Frontal cortex (tissue), 3 donors: ENCODE measurements at regions not wholly inside any gene's neighbourhood (a gene's known extent, or its start where the extent isn't known, plus 50 kb on each side); places are given as distances from the start of the nearest gene placed in this dataset.
A peak's percentile ranks its signal among the peaks of the same experiment; 100 is the strongest.

Experiments
- DNase-seq, 2 donors: peaks; one replicate each; pipeline ENCODE4 v3.0.0; 2012; ENCODE audit warnings: low spot score in 2 of 2
- FAIRE-seq: peaks from 2 replicates; lab custom pipeline; 2012; peaks lifted over from hg19 to GRCh38; lab: Jason Lieb, UNC
- donor health status: control.
- donor health status: control.
- donor health status: control.

DNA sequence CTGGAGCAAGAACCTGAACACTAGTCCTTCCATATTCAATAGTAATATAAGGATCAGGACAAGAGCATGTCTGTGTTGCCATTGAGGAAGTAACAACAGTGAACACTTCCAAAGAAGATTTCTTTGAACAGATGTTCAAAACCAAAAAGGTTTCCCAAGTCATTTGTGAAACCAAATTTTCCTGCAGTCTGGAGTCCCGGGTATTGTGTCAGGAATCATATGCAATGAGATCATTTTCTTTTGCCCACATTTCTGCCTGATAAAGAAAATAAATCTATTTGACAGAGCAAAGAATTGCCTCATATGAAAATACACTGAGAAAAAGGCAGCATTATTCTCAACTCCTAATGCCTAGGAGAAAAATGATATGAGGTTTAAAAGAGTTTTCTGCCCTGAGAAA is 151.7 kb downstream of the SNX18 start:
- no peak for DNase-seq
- no peak for FAIRE-seq

- no peak for FAIRE-seq
Observed at GRCh38 chr5:54668096-54668495, 150.5 kb downstream of the SNX18 start.

DNA sequence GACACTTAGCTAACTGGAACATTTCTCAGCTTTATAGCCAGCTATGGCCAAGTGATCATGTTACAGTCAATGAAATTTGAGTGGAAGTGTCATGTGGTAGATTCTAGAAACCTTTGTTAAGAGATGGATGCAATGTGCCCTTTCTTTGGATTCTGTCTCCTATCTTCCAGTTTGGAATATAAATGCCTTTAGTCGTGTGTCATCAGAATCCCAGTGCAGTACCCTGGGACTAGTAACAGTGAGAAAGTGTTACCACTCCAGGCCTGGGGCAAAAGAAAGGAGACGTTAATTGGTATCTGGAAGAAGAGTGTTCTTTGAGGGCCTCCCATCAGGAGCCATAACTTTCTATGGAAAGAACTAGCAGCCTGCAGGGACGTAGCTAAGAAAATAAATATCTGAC is 149.6 kb downstream of the SNX18 start:
- no peak for FAIRE-seq
- DNase-seq, result no peak

More at GRCh38 chr5:54668096-54668495, 150.5 kb downstream of the SNX18 start:
- DNase-seq, result no peak

DNA sequence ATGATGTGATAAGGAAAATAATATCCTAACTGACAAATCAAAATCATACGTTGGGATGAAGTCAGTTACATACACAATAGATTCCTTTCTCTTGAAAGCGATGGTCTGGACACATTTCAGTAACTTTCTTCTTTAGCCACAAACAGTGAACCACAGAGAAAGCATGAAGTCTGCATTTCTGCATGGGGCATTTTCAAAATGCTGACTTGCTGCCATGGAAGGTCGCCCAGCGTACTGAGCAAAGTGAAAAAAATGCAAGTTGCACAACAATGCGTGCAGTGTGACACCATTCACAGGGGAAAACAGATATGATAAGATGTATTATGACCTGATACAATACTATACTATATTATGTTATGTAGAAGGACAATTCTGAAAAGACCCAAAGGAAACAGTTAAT is 146.3 kb downstream of the SNX18 start:
- FAIRE-seq (peak; percentile 39), DNase-seq (no peak)

DNA sequence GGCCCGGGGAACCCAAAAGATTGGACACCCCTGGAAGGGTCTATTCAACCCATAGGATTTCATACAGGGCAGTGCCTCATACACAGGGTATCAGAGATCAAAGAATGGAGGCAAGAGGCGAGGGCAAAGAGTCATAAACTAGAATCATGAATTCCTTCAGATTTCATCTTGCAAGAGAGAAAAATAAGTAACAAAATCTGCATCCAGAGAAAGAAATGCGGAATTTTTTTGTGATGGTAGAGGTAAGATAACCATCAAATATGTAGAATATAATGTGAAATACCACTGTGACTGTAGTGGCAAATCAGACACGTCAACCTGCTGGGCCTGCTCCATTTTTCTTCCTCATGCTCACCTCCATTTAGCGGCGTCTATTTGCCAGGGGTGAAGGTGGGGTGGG is 143.6 kb downstream of the SNX18 start:
- DNase-seq, result no peak

GRCh38 chr5:54659700-54660131 is 142.2 kb downstream of the SNX18 start:
- FAIRE-seq (no peak), DNase-seq (no peak)

More for the DNA sequence above, 143.6 kb downstream of the SNX18 start:
- FAIRE-seq, result no peak

GRCh38 chr5:54658010-54658409 is 140.5 kb downstream of the SNX18 start:
- no peak for FAIRE-seq
- no peak for DNase-seq

DNA sequence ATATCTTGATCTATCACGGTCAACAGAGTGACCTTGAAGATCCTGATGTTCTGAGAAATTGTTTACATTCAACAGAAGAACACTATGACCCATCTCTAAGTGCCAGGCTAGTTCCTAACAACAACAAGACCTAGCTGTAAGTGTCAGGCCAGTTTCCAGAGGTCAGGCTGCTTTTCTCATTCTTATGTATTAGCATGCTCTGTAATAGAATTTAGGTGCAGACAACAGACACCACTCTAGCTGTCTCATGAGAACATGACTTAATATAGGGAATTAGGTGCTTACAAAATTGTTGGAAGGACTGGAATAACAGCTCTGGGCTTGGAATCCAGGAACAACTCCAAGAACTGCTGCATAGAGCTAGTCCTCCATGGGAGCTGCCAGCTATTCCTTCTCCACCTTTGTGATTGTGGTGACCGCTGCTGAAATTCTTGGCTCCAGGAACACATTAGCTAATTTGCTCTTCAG is 138.7 kb downstream of the SNX18 start:
- no peak for FAIRE-seq
- no peak for DNase-seq

DNA sequence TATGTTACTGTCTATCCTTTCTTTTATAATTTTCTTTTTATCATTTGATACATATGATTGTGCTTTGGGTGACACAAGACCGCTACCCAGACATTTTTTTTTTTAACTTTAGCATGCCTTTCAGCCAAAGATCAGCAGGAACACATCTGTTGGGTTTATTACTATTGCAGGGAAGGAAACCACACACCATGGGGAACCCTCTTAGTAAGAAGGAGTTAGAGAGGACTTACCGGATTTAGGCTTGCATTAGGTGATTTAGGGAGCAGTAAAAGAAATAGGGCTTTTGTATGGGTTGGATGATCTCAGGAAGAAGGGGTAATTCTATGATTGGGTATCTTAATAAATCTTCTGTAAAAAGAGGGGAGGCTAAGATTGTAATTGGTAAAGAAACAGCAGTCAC is 138.2 kb downstream of the SNX18 start:
- no peak for FAIRE-seq
- no peak for DNase-seq

DNA sequence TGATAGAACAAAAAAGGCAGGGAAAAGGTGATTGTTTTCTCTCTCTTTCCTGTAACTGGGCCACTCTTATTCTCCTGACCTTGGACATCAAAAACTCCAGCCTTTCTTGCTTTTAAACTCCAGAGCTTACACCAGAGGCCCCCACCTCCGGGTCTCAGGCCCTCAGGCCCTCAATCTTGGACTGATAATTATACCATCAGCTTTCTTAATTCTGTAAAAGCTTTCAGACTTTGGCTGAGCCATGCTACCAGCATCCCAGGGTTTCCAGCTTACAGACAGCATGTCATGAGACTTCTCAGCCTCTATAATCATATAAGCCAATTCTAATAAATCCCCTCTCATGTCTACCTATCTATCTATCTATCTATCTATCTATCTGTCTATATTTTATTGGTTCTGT is 137.7 kb downstream of the SNX18 start:
- DNase-seq (no peak), FAIRE-seq (no peak)

DNA sequence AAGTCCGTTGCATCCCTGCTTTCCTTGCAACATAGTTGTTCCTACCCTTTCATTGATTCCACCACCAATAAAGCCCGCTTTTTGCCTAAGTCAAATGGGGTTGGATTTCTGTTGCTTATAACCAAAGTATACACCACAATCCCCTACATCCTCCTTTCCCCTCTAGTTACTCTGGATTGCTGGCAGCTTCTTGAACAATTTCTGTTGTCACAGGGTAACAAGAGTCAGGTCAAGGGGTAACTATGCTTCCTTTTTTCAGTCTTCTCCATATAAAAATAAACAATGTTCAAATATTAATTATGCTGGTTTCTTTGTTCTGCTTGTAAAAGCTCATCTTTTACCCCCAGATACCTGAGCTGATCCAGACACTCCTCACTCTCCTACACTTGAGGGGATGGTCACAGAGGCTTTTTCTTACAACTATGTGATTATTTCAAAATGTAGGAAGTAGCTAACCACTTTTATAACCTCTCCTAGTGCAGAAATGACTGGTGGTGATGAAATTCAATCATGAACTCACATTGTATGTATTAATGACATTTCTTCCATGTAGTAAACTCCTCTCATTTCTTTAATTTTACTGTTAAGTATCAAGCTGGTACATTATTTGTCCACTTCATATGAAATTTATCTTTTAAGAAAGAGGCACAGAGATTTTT is 136.5 kb downstream of the SNX18 start:
- FAIRE-seq, result no peak
- no peak for DNase-seq

DNA sequence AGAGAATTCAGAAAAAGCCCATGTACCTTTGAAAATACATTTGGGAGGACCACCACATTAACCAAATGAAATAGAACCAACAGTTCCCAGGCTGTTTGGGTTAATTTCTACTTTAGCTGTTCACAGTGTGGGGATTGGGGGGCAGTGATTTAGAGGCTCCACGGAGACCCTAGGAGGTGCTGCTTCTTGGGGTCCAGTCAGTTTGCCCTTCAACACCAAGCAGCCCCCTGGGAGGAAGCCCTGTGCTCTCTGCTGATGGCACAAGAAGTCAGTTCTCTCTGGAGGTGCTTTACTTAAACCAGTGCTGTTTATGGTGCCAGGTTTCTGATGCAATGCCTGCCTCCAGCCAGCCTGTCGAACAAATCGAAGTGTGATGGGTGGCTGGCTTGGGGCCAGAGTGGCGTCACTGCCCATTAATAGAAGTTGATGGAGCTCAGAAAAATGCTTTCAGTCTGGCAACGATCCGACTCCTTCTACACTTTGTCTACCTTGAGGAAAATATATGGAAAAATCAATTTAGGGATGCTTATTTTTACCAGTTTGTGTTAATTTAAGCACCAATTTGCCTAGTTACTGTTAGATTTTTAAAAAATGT is 134.0 kb downstream of the SNX18 start:
- DNase-seq (peak; percentile 28 to 43), FAIRE-seq (no peak)

DNA sequence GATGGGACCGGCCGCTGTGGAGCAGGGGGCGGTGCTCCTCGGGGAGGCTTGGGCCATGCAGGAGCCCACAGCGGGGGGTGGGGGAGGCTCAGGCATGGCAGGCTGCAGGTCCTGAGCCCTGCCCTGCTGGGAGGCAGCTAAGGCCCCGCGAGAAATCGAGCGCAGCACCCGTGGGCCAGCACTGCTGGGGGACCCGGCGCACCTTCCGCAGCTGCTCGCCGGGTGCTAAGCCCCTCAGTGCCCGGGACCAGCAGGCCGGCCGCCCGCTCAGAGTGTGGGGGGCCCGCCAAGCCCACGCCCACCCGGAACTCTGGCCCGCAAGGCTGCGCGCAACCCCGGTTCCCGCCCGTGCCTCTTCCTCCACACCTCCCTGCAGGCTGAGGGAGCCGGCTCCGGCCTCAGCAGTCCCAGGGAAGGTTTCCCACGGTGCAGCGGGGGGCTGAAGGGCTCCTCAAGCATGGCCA is 131.5 kb downstream of the SNX18 start:
- no peak for FAIRE-seq

GRCh38 chr5:54646356-54647101 is 129.0 kb downstream of the SNX18 start:
- DNase-seq, result peak; percentile 30 to 39
- no peak for FAIRE-seq

More for the DNA sequence above, 131.5 kb downstream of the SNX18 start:
- DNase-seq, result no peak

- DNase-seq (no peak), FAIRE-seq (no peak)
Observed at GRCh38 chr5:54645882-54646355, 128.4 kb downstream of the SNX18 start.

DNA sequence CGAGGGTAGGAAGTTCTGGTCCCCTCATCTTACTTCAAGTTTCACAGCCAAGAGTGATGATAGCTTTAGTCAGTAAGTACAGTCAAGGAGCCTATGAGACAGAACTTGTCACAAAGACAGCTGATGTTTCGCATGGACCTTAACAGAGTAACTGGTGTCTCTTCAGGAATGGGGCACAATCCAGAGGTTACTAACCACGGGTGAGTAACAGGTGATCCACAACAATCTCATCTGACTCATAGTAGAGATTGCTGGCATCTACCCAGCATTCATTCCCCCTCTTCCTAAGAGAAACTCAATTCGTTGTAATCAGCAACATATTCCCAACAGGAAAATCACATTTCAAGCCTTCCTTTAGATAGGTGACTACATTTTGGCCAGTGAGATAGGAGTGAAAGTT is 126.7 kb downstream of the SNX18 start:
- FAIRE-seq (no peak), DNase-seq (no peak)

- DNase-seq, result no peak
- FAIRE-seq, result no peak
Observed at GRCh38 chr5:54643685-54644106, 126.1 kb downstream of the SNX18 start.

- no peak for DNase-seq
- no peak for FAIRE-seq
Observed at GRCh38 chr5:54639621-54640020, 122.1 kb downstream of the SNX18 start.

GRCh38 chr5:54638106-54638505 is 120.5 kb downstream of the SNX18 start:
- no peak for FAIRE-seq
- no peak for DNase-seq

GRCh38 chr5:54637654-54638053 is 120.1 kb downstream of the SNX18 start:
- no peak for DNase-seq
- FAIRE-seq, result no peak

DNA sequence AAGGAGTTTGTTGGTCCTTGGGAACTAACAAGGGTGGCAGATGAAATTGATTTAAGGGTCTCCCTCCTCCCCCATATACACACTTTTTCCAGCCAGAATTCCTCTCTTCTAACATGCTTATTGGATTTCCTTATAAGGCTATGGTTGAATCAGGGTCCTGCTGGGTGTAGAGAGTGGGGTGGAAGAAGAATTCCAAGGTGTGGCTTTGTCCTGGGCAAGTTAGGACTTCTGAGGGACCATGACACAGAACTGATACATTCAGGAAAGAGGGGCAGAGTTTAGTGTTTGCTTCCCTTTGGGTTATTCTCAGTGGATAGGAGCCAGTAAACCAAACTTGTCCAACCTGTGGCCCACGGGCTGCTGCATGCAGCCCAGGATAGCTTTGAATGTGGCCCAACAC is 116.5 kb downstream of the SNX18 start:
- no peak for DNase-seq

More for the DNA sequence above, 116.5 kb downstream of the SNX18 start:
- FAIRE-seq, result no peak
